ENCODE measurements at regions not wholly inside any gene's neighbourhood (a gene's known extent, or its start where the extent isn't known, plus 50 kb on each side); places are given as distances from the start of the nearest gene placed in this dataset.

DNA sequence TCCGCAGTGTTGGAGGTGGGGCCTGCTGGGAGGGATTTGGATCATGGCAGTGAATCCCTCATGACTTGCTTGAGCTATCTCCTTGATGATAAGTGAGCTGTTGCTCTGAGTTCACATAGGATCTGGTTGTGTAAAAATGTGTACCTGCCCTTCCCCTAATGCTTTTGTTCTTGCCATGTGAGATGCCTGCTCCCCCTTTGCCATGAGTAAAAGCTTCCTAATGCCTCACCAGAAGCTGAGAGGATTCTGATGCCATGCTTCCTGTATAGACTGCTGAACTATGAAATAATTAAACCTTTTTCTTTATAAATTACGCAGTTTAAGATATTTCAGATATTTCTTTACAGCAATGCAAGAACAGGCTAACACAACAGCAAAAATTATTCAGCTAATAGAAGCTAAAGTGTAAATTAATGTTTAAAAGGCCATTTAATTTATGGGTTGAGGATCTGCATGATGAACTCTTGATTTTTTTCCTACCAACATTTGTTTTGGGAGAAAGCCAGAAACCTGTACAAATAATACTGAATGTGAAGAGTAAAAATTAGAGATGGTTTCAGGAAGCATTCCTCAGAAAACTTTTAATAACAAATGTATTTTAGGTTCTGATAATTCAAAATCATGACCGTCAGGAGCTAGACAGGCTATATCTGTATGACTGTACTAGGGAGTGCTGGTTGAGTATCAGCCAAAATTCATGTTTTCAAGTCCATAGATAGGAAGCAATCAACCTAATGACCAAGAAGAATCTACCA, 177.5 kb upstream of the GRIA4 start:
- Mint-ChIP-seq H3K27me3 (ENCODE audit: low read depth, unreplicated experiment) (no peaks in the 10 kb centered on the region), H3K36me3 (ENCODE audit: low read depth, unreplicated experiment) (no peaks in the 10 kb centered on the region), H3K27ac (ENCODE audit: unreplicated experiment) (no peak overlapping the region), H3K4me1 (ENCODE audit: low read depth, unreplicated experiment) (no peaks in the 10 kb centered on the region), H3K4me3 (ENCODE audit: unreplicated experiment) (no peak overlapping the region), H3K9me3 (ENCODE audit: unreplicated experiment) (no peaks in the 10 kb centered on the region)
- no peaks in the 10 kb centered on the region for H3K79me2 ChIP-seq (ENCODE audit: insufficient read depth, low read length)
- H3K36me3 ChIP-seq (ENCODE audit: insufficient read depth, low read length), result no peaks in the 10 kb centered on the region
- H4K20me1 ChIP-seq (ENCODE audit: insufficient read depth, low read length), result no peaks in the 10 kb centered on the region
- H3K9me3 ChIP-seq (ENCODE audit: insufficient read depth, low read depth, low read length), result no peaks in the 10 kb centered on the region
- no peak for TF ChIP-seq EZH2 (IDR thresholded peaks at IDR 0.05; ENCODE audit: insufficient read depth, low read length)
- TF ChIP-seq, protein P1, sequence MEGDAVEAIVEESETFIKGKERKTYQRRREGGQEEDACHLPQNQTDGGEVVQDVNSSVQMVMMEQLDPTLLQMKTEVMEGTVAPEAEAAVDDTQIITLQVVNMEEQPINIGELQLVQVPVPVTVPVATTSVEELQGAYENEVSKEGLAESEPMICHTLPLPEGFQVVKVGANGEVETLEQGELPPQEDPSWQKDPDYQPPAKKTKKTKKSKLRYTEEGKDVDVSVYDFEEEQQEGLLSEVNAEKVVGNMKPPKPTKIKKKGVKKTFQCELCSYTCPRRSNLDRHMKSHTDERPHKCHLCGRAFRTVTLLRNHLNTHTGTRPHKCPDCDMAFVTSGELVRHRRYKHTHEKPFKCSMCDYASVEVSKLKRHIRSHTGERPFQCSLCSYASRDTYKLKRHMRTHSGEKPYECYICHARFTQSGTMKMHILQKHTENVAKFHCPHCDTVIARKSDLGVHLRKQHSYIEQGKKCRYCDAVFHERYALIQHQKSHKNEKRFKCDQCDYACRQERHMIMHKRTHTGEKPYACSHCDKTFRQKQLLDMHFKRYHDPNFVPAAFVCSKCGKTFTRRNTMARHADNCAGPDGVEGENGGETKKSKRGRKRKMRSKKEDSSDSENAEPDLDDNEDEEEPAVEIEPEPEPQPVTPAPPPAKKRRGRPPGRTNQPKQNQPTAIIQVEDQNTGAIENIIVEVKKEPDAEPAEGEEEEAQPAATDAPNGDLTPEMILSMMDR (IDR thresholded peaks at IDR 0.05; ENCODE audit: insufficient read depth, low read depth, low read length), result no peak
- FAIRE-seq (no peak), DNase-seq (ENCODE audit: low read depth) (no peak)
- no peak overlapping the region for H3K9ac ChIP-seq (ENCODE audit: low read length)
- H3K4me1 ChIP-seq (ENCODE audit: insufficient read depth, low read length), result no peaks in the 10 kb centered on the region
- no peak overlapping the region for H3K4me3 ChIP-seq (ENCODE audit: insufficient read depth, low read depth, low read length)
- no peaks in the 10 kb centered on the region for H3K27me3 ChIP-seq (ENCODE audit: insufficient read depth, low read length)
- no peak overlapping the region for H3K27ac ChIP-seq (ENCODE audit: low read depth, low read length)
- no peak overlapping the region for H3K4me2 ChIP-seq (ENCODE audit: low read length)
- no peak overlapping the region for H2AFZ ChIP-seq (ENCODE audit: low read depth, low read length)

DNA sequence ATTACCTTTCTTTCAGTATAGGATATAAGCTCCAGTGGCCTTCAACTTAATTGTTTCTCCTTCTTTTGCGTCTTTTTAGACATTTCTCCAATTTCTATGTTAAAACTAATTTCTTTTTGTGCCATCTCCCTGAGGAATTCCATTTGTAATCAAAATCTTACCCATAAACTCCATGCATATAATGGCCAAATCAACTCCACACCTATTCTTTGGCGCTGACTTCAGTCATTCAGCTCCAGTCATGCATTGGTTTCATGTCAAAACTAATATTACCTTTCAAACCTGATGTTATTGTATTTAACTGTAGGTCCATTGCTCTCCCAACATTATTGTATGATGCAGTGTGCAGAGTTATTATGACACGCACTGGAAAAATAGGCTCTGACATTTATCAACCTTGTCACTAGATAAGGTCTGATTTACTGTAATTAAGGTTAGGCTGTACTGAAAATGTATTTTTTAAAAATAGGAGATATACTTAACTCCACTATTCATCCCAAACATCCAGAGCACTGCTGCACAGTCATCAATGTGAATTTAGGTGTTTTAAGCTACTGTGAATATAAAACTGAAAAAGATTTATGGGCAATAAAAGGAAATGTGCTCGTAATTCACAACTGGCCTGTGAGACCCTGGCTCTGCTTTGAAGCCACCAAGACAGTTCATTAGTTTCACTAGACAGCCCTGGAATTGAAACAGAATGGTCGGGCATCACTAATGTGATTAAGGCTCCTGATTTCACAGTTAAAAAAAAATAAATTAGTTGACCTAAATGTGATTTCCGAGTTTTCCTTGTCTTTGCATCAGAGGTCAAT, 180.6 kb upstream of the GRIA4 start:
- Mint-ChIP-seq H3K9me3 (ENCODE audit: unreplicated experiment) (peaks cover 5% of the 10 kb centered on the region), H3K4me3 (ENCODE audit: unreplicated experiment) (no peak overlapping the region), H3K27me3 (ENCODE audit: low read depth, unreplicated experiment) (no peaks in the 10 kb centered on the region), H3K4me1 (ENCODE audit: low read depth, unreplicated experiment) (no peaks in the 10 kb centered on the region), H3K27ac (ENCODE audit: unreplicated experiment) (no peak overlapping the region), H3K36me3 (ENCODE audit: low read depth, unreplicated experiment) (no peaks in the 10 kb centered on the region)
- no peak overlapping the region for H2AFZ ChIP-seq (ENCODE audit: low read depth, low read length)
- no peak for FAIRE-seq
- no peaks in the 10 kb centered on the region for H3K27me3 ChIP-seq (ENCODE audit: insufficient read depth, low read length)
- H3K4me2 ChIP-seq (ENCODE audit: low read length), result no peak overlapping the region
- H3K9ac ChIP-seq (ENCODE audit: low read length), result no peak overlapping the region
- no peaks in the 10 kb centered on the region for H3K9me3 ChIP-seq (ENCODE audit: insufficient read depth, low read depth, low read length)
- H3K4me3 ChIP-seq (ENCODE audit: insufficient read depth, low read depth, low read length), result no peak overlapping the region
- H3K79me2 ChIP-seq (ENCODE audit: insufficient read depth, low read length), result no peaks in the 10 kb centered on the region
- no peak overlapping the region for H3K27ac ChIP-seq (ENCODE audit: low read depth, low read length)
- DNase-seq (ENCODE audit: low read depth), result no peak
- TF ChIP-seq, protein P1 (IDR thresholded peaks at IDR 0.05; ENCODE audit: insufficient read depth, low read depth, low read length), result no peak
- no peak for TF ChIP-seq EZH2 (IDR thresholded peaks at IDR 0.05; ENCODE audit: insufficient read depth, low read length)
- H4K20me1 ChIP-seq (ENCODE audit: insufficient read depth, low read length), result no peaks in the 10 kb centered on the region
- H3K36me3 ChIP-seq (ENCODE audit: insufficient read depth, low read length), result no peaks in the 10 kb centered on the region
- no peaks in the 10 kb centered on the region for H3K4me1 ChIP-seq (ENCODE audit: insufficient read depth, low read length)
